ENCODE measurements at regions not wholly inside any gene's neighbourhood (a gene's known extent, or its start where the extent isn't known, plus 50 kb on each side); places are given as distances from the start of the nearest gene placed in this dataset.

DNA sequence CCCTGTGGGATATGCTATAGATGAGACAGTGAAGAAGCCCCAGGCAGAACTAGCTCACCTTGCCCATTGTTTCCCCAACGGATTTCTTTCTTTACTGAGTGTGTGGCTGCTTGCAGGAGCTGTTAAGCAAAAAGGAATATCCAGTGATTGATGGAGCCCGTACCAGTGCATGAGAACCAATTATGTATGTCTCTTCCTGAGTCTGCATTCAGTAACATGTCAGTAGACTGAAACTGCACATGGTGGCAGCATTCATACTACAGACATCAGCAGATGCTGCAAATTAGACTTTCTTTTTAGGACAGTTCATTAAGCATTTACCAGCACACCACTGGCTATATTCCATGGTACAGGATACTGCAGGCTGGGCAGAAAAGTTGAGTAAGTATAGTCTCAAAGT, 90.3 kb upstream of the PLCXD3 start:
- no peak overlapping the region for H3K27ac ChIP-seq
- H3K9me3 ChIP-seq: no peaks in the 10 kb centered on the region
- H3K4me3 ChIP-seq: no peak overlapping the region
- TF ChIP-seq, protein P1, sequence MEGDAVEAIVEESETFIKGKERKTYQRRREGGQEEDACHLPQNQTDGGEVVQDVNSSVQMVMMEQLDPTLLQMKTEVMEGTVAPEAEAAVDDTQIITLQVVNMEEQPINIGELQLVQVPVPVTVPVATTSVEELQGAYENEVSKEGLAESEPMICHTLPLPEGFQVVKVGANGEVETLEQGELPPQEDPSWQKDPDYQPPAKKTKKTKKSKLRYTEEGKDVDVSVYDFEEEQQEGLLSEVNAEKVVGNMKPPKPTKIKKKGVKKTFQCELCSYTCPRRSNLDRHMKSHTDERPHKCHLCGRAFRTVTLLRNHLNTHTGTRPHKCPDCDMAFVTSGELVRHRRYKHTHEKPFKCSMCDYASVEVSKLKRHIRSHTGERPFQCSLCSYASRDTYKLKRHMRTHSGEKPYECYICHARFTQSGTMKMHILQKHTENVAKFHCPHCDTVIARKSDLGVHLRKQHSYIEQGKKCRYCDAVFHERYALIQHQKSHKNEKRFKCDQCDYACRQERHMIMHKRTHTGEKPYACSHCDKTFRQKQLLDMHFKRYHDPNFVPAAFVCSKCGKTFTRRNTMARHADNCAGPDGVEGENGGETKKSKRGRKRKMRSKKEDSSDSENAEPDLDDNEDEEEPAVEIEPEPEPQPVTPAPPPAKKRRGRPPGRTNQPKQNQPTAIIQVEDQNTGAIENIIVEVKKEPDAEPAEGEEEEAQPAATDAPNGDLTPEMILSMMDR (IDR thresholded peaks at IDR 0.05): no peak
- H3K27me3 ChIP-seq: no peaks in the 10 kb centered on the region
- H3K4me1 ChIP-seq: no peaks in the 10 kb centered on the region
- H3K36me3 ChIP-seq: no peaks in the 10 kb centered on the region
- intact Hi-C loops (cut with DNase I; ENCODE audit: low total_unique reads): no loop called here
- DNase-seq: no peak

GRCh38 chr5:41598011-41598410, 87.6 kb upstream of the PLCXD3 start:
- intact Hi-C loops (cut with DNase I; ENCODE audit: low total_unique reads): no loop called here
- no peak for DNase-seq

DNA sequence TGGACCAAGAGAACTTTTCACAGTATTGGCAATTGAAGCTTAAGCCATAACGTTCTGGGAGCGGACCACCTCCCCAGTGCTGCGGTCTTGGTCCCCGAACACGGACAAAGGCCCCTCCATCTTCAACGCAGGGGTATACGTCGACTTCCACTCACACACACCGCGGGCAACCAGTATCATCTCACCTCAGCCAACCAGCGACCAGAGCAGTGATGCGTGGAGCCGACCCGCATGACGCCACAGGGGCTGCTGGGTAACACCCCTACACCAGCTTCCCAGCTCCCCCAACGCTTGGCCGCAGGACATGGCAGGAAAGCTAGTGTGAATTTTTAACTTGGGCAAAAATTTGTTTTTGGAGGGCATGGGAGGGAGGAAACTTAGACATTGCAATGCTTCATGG, 77.3 kb upstream of the PLCXD3 start:
- Histone ChIP-seq H3K4me3 (no peak overlapping the region), H3K9me3 (no peaks in the 10 kb centered on the region), H3K36me3 (no peaks in the 10 kb centered on the region), H3K27ac (no peak overlapping the region), H3K27me3 (no peaks in the 10 kb centered on the region), H3K4me1 (no peaks in the 10 kb centered on the region)
- TF ChIP-seq, protein P1 (IDR thresholded peaks at IDR 0.05): no peak
- no peak for DNase-seq
- intact Hi-C loops (cut with DNase I; ENCODE audit: low total_unique reads): no loop called here

More at GRCh38 chr5:41598011-41598410, 87.6 kb upstream of the PLCXD3 start:
- H3K4me3 ChIP-seq: no peak overlapping the region
- TF ChIP-seq, protein P1 (IDR thresholded peaks at IDR 0.05): no peak
- no peaks in the 10 kb centered on the region for H3K4me1 ChIP-seq
- no peaks in the 10 kb centered on the region for H3K9me3 ChIP-seq
- no peak overlapping the region for H3K27ac ChIP-seq
- no peaks in the 10 kb centered on the region for H3K36me3 ChIP-seq
- H3K27me3 ChIP-seq: no peaks in the 10 kb centered on the region

DNA sequence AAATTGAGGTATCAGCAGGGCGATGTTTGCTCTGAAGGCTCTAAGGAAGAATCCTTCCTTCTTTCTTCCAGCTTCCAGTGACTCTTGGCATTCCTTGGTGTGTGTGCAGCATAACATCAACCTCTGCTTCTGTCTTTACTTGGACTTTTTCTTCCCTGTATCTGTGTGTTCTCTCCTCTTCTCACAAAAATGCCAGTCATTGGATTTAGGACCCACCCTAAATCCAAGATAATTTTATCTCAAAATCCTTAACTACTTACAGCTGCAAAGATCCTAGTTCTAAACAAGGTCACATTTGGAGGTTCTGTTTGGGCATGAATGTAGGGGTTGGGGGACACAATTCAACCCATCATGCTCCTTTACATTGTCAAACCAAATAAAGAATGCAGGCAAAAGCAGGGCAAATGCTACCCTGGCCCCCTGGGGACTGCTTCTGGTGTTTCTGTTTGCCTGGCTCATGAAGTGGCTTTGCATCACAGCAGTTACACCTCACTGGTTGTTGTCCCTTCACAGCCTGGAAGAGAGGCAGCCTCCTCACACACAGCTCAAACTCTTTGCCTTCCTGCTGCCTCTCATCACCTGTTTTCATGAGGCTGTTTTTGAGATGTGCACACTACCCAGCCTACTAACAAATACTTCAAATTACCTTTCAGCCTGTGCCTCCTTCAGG, 64.8 kb upstream of the PLCXD3 start:
- intact Hi-C loops (cut with DNase I; ENCODE audit: low total_unique reads): no loop called here
- no peak overlapping the region for H3K27ac ChIP-seq
- no peak overlapping the region for H3K4me3 ChIP-seq
- no peaks in the 10 kb centered on the region for H3K36me3 ChIP-seq
- H3K9me3 ChIP-seq: no peaks in the 10 kb centered on the region
- DNase-seq: no peak
- TF ChIP-seq, protein P1 (IDR thresholded peaks at IDR 0.05): no peak
- no peaks in the 10 kb centered on the region for H3K4me1 ChIP-seq
- H3K27me3 ChIP-seq: no peaks in the 10 kb centered on the region

GRCh38 chr5:41574391-41574790, 64.0 kb upstream of the PLCXD3 start:
- H3K9me3 ChIP-seq: no peaks in the 10 kb centered on the region
- TF ChIP-seq, protein P1 (IDR thresholded peaks at IDR 0.05): no peak
- DNase-seq: no peak
- H3K27ac ChIP-seq: no peak overlapping the region
- no peaks in the 10 kb centered on the region for H3K27me3 ChIP-seq
- intact Hi-C loops (cut with DNase I; ENCODE audit: low total_unique reads): no loop called here
- H3K4me1 ChIP-seq: no peaks in the 10 kb centered on the region
- H3K4me3 ChIP-seq: no peak overlapping the region
- no peaks in the 10 kb centered on the region for H3K36me3 ChIP-seq

Measured in tibial artery (tissue), 4 donors.